HG03378 (cell line): ENCODE measurements at regions not wholly inside any gene's neighbourhood (a gene's known extent, or its start where the extent isn't known, plus 50 kb on each side); places are given as distances from the start of the nearest gene placed in this dataset.
"Not testable (repeated sequence)": the region's sequence is repeated elsewhere in the genome, so short reads cannot be mapped to it uniquely, and the experiment has no call there.

Source experiments
- ATAC-seq: cut with Tn5 transposase; IDR thresholded peaks from one replicate; pipeline ENCODE4 v1.9.1; 2021; ENCODE audit warnings: mild to moderate bottlenecking, moderate library complexity; ENCODE audit not compliant: unreplicated experiment

- ATAC-seq = no peak
Observed at GRCh38 chrX:95953564-95953963, 731.1 kb upstream of the DIAPH2 start.

GRCh38 chrX:95956745-95957144 lies 727.9 kb upstream of the DIAPH2 start:
- no peak for ATAC-seq

- ATAC-seq = not testable (repeated sequence)
Observed at GRCh38 chrX:95973456-95974095, 711.1 kb upstream of the DIAPH2 start.

- ATAC-seq = no peak
Observed at GRCh38 chrX:95974096-95974470, 710.6 kb upstream of the DIAPH2 start.

- no peak for ATAC-seq
Observed at GRCh38 chrX:95974890-95975289, 709.8 kb upstream of the DIAPH2 start.

GRCh38 chrX:95995583-95995982 lies 689.1 kb upstream of the DIAPH2 start:
- ATAC-seq = no peak

- ATAC-seq = no peak
Observed at GRCh38 chrX:95996294-95996693, 688.3 kb upstream of the DIAPH2 start.

- no peak for ATAC-seq
Observed at GRCh38 chrX:96002431-96002830, 682.2 kb upstream of the DIAPH2 start.

GRCh38 chrX:96004386-96004785 lies 680.3 kb upstream of the DIAPH2 start:
- no peak for ATAC-seq

- no peak for ATAC-seq
Observed at GRCh38 chrX:96006281-96006680, 678.4 kb upstream of the DIAPH2 start.

- no peak for ATAC-seq
Observed at GRCh38 chrX:96027407-96027806, 657.2 kb upstream of the DIAPH2 start.

- no peak for ATAC-seq
Observed at GRCh38 chrX:96052078-96052477, 632.6 kb upstream of the DIAPH2 start.

GRCh38 chrX:96081891-96082290 lies 602.8 kb upstream of the DIAPH2 start:
- no peak for ATAC-seq

GRCh38 chrX:96094616-96095015 lies 590.0 kb upstream of the DIAPH2 start:
- no peak for ATAC-seq

- ATAC-seq = no peak
Observed at GRCh38 chrX:96098471-96098870, 586.2 kb upstream of the DIAPH2 start.

- no peak for ATAC-seq
Observed at GRCh38 chrX:96102997-96103396, 581.6 kb upstream of the DIAPH2 start.

GRCh38 chrX:96112689-96113088 lies 572.0 kb upstream of the DIAPH2 start:
- no peak for ATAC-seq

- ATAC-seq = no peak
Observed at GRCh38 chrX:96126182-96126581, 558.5 kb upstream of the DIAPH2 start.

- not testable (repeated sequence) for ATAC-seq
Observed at GRCh38 chrX:96128058-96128457, 556.6 kb upstream of the DIAPH2 start.

- ATAC-seq = no peak
Observed at GRCh38 chrX:96140796-96141195, 543.8 kb upstream of the DIAPH2 start.

- no peak for ATAC-seq
Observed at GRCh38 chrX:96147681-96148080, 537.0 kb upstream of the DIAPH2 start.

GRCh38 chrX:96170626-96171025 lies 514.0 kb upstream of the DIAPH2 start:
- ATAC-seq = no peak

- ATAC-seq = no peak
Observed at GRCh38 chrX:96176921-96177320, 507.7 kb upstream of the DIAPH2 start.
